ENCODE measurements at regions not wholly inside any gene's neighbourhood (a gene's known extent, or its start where the extent isn't known, plus 50 kb on each side); places are given as distances from the start of the nearest gene placed in this dataset.

- in situ Hi-C loops (cut with MboI; ENCODE audit: low sequenced_read_pairs), result no loop called here
Observed at GRCh38 chr13:73859841-73860240, 274.4 kb downstream of the KLF12 start.

- in situ Hi-C loops (cut with MboI; ENCODE audit: low sequenced_read_pairs), result no loop called here
Observed at GRCh38 chr13:73857106-73857505, 277.1 kb downstream of the KLF12 start.

GRCh38 chr13:73851104-73851503 is 283.1 kb downstream of the KLF12 start:
- in situ Hi-C loops (cut with MboI; ENCODE audit: low sequenced_read_pairs), result no loop called here

DNA sequence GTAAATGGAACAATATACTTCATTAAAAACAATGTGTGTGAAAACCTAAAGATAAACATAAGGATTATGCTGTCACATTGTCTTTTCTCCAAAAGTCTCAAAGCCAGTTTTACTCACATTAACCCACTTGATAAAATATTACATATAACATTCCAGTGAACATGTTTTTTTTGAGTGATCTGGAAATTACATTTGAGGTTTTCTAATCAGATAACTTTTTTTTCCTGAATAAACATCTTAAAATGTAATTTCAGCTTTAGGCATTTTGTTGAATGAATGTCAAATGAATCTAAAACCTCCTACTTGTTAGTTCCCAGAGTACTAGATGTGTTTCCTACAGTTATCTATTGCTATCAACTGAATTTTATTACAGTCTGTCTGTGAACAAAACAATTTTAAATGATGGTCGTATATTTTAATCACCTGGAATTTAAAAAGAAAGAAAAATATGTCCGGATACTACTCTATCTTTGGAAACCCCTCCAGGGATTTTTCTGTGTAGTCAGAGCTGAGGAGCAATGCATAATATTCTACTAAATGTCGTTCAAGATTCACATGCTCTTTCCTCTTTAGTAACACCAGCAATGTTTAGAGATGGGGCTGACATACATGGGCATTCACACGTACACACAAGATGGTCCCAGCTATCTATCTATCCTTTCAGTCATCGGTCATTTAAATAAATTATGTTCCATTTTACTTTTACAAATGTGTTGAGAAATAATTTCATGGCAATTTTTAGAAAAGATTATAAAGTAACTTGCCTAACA is 283.9 kb downstream of the KLF12 start:
- in situ Hi-C loops (cut with MboI; ENCODE audit: low sequenced_read_pairs), result no loop called here

GRCh38 chr13:73849292-73849691 is 284.9 kb downstream of the KLF12 start:
- in situ Hi-C loops (cut with MboI; ENCODE audit: low sequenced_read_pairs), result loop anchor here (25.0 kb wide), 1 partner anchor 1363 kb away; no protein-coding TSS in a partner anchor

DNA sequence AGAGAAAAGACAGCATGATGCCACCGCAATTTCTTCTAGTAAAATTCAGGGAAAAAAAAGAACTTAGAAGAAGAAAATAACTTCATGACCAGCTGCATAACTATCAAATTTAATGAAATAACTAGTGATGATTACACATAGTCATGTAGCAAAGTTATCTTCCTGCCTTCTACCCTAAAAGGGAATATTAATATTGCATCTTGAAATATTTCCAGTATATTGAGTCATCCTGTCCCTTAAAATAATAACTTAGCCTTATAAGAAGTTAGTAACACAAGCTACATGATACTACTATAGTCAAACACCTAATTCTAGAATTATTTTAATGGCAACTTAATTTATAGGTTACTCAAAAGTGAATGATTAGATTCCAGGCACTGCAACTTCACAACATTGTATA is 289.2 kb downstream of the KLF12 start:
- in situ Hi-C loops (cut with MboI; ENCODE audit: low sequenced_read_pairs), result loop anchor here (25.0 kb wide), 1 partner anchor 1367 kb away; no protein-coding TSS in a partner anchor

- in situ Hi-C loops (cut with MboI; ENCODE audit: low sequenced_read_pairs), result loop anchor here (25.0 kb wide), 1 partner anchor 1370 kb away; no protein-coding TSS in a partner anchor
Observed at GRCh38 chr13:73842626-73843025, 291.6 kb downstream of the KLF12 start.

GRCh38 chr13:73842184-73842583 is 292.0 kb downstream of the KLF12 start:
- in situ Hi-C loops (cut with MboI; ENCODE audit: low sequenced_read_pairs), result loop anchor here (25.0 kb wide), 1 partner anchor 1370 kb away; no protein-coding TSS in a partner anchor

GRCh38 chr13:73837147-73837546 is 297.1 kb downstream of the KLF12 start:
- in situ Hi-C loops (cut with MboI; ENCODE audit: low sequenced_read_pairs), result loop anchor here (25.0 kb wide), 1 partner anchor 1375 kb away; no protein-coding TSS in a partner anchor

DNA sequence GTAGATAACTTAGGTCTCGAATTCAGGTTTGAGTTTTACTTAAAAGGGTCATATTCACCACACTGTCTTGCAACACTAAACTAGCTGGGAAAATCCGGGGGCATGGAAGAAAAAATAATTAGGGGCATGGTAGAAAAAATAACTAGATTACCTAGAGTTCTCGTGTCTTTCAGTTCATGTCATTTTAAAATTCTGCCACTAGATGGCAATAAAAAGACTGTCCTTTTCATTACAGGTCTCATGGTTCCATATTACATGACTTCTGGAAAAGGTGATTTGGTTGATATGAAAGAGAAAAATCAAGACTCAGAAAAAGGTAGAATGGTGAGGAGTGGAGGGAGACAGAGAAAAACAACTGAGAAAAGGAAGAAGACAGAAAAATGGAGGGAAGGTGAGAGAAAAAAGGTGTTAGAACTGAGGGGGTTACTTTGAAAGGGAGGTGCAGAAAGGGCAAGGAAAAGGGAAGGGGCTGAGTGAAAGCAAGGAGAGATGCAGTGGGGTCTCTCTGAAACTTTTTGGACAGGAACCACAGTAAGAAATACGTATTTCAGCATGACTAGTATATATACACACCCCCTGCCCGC is 299.0 kb downstream of the KLF12 start:
- in situ Hi-C loops (cut with MboI; ENCODE audit: low sequenced_read_pairs), result loop anchor here (25.0 kb wide), 1 partner anchor 1377 kb away; no protein-coding TSS in a partner anchor

DNA sequence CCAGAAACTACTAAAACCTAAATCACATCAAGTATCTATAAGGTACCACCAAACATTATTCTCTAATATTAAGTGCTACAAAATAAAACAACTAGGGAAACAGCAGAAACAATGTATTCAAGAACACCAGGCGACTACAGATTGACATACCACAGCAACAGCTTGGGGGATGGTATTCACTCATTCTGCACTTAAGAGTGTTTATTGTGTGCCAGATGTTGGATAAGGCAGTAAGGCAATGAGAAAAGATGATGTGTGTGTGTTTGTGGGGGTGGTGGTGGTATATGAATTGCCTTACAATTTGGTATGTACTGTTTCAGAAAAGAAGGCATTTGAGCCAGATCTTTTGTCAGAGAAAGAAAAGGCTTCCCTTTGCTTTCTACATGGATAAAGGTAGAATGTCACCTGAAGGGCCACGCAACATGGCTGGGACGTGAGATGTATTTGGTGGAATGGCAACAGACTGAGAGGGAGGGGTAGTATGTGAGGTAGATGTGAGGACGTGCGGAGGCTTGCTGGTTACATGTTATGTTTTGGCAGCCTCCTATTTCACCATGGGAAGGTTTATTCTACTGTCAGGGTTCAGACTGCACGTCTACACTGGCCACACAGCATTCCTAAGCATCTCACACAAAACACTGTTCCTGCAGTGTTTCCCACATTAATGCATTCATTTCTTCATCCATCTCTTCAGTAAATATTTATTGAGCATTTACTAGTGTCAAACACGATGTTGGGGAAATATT is 300.7 kb downstream of the KLF12 start:
- in situ Hi-C loops (cut with MboI; ENCODE audit: low sequenced_read_pairs), result loop anchor here (25.0 kb wide), 1 partner anchor 1379 kb away; no protein-coding TSS in a partner anchor

DNA sequence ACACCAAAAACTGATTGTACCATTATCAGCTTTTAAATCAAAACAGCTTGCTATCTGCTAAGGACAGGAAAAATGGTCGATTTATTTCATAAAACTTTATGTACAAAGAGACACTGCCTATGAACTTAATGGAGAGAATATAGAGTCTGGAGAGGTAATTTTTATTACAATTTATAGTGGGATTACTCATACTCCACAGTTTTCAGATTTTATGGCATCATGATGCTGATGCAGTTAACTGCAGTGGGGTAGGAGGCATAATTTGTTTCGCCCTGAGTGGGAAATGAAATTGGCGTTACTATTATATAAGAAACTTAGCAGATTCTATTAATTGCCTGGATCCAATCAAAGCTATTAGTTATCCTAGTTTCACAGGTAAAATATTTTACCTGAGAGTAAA is 301.4 kb downstream of the KLF12 start:
- in situ Hi-C loops (cut with MboI; ENCODE audit: low sequenced_read_pairs), result loop anchor here (25.0 kb wide), 1 partner anchor 1379 kb away; no protein-coding TSS in a partner anchor

- in situ Hi-C loops (cut with MboI; ENCODE audit: low sequenced_read_pairs), result loop anchor here (25.0 kb wide), 1 partner anchor 1380 kb away; no protein-coding TSS in a partner anchor
Observed at GRCh38 chr13:73832128-73832588, 302.0 kb downstream of the KLF12 start.

DNA sequence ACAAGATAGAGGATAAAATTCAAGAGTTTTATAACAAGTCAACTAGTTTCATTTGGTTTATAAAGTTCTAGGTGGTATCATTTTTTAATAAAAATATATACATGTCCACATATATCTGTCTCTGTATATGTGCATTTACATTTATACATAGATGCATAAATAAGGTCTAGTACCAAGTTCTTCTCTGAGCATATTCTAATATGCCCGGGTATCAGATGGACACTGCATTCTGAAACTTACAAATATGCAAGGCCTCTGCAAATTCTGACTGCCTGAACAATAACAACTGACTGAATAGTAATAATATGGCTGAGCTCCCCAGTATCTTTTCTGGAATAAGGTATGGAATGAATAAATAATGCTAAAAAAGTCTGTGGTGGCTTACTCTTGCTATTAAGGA is 304.8 kb downstream of the KLF12 start:
- in situ Hi-C loops (cut with MboI; ENCODE audit: low sequenced_read_pairs), result loop anchor here (25.0 kb wide), 1 partner anchor 1383 kb away; no protein-coding TSS in a partner anchor

- in situ Hi-C loops (cut with MboI; ENCODE audit: low sequenced_read_pairs), result loop anchor here (25.0 kb wide), 1 partner anchor 1383 kb away; no protein-coding TSS in a partner anchor
Observed at GRCh38 chr13:73828811-73829210, 305.4 kb downstream of the KLF12 start.

DNA sequence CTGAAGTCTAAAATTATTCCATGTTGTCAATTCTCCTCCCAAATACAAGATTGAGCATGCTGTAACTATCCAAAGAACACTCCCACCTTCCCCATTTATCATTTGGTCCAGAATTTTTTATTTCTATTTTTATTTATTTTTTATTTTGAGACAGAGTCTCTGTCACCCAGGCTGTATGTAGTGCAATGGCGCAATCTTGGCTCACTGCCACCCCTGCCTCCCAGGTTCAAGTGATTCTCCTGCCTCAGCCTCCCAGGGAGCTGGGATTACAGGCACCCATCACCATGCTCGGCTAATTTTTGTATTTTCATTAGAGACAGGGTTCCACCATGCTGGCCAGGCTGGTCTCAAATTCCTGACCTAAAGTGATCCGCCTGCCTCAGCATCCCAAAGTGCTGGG is 306.8 kb downstream of the KLF12 start:
- in situ Hi-C loops (cut with MboI; ENCODE audit: low sequenced_read_pairs), result loop anchor here (25.0 kb wide), 1 partner anchor 1385 kb away; no protein-coding TSS in a partner anchor

DNA sequence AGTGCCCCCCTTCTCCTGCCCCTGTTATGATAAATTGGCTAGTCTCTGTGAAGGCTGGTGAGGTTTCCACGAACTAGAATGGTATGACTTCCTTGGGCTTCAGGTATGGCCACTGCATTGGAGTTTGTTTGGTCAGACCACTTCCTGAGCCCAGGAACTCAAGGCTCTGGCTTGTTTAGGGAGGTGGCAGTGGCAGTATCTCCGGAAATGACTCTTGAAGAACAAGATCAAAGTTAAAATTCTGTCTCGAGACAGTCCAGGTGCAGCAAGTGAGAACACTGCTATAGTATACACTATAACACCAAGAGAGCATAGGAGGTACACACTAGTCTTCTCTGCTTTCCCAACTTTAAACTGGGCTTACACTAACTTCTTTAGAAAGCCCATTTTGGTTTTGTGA is 309.1 kb downstream of the KLF12 start:
- in situ Hi-C loops (cut with MboI; ENCODE audit: low sequenced_read_pairs), result loop anchor here (25.0 kb wide), 1 partner anchor 1387 kb away; no protein-coding TSS in a partner anchor

GRCh38 chr13:73822668-73823592 is 311.3 kb downstream of the KLF12 start:
- in situ Hi-C loops (cut with MboI; ENCODE audit: low sequenced_read_pairs), result no loop called here

DNA sequence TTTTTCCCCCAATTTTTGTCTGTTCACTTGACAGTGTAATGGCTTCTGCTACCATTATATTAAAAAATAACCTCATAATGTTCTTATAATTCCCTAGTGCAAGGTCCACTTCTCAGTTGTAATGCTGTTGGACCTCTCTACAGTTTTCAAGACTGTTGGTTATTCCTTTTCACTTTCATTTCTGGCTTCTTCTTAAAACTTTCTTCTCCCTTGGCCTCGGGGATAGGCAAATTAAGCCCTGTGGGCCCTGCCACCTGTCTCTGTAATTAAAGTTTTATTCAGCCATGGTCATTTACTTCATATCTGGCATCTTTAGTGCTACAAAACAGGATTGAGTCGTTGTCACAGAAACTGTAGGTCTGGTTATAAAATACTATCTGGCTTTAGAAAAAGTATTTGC is 313.5 kb downstream of the KLF12 start:
- in situ Hi-C loops (cut with MboI; ENCODE audit: low sequenced_read_pairs), result no loop called here

DNA sequence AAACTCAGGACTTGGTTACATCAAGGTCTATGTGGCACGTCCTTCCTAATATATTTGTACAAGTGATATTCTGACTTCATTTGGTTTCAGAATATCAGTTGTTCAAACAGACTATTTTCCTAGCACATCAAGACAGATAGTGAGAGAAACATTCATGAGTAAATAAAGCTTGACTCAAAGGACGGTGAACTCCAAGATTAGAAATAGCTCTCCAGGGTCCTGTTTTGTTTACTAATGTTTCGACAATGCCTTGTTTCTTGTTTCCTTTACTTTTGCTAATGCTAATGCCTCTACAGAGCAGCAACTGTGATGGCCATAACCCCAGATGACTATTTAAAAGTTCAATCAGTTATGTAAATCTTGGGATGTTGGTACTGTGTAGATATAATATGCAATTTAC is 313.9 kb downstream of the KLF12 start:
- in situ Hi-C loops (cut with MboI; ENCODE audit: low sequenced_read_pairs), result no loop called here
